GM21381 (cell line): ENCODE measurements at regions not wholly inside any gene's neighbourhood (a gene's known extent, or its start where the extent isn't known, plus 50 kb on each side); places are given as distances from the start of the nearest gene placed in this dataset.
"Not testable (repeated sequence)": the region's sequence is repeated elsewhere in the genome, so short reads cannot be mapped to it uniquely, and the experiment has no call there.

ENCODE experiments used
- ATAC-seq: cut with Tn5 transposase; IDR thresholded peaks from one replicate; pipeline ENCODE4 v1.9.1; 2021; ENCODE audit warnings: mild to moderate bottlenecking, moderate library complexity; ENCODE audit not compliant: unreplicated experiment

- ATAC-seq, result no peak
These were observed 246.6 kb upstream of the CCDC196 start for GRCh38 chr14:66239589-66239988.

- ATAC-seq, result no peak
These were observed 246.1 kb upstream of the CCDC196 start for GRCh38 chr14:66240105-66240504.

GRCh38 chr14:66242001-66242400, 244.2 kb upstream of the CCDC196 start:
- ATAC-seq, result no peak

GRCh38 chr14:66244834-66245233, 241.3 kb upstream of the CCDC196 start:
- ATAC-seq, result no peak

GRCh38 chr14:66247662-66248193, 238.4 kb upstream of the CCDC196 start:
- no peak for ATAC-seq

- no peak for ATAC-seq
These were observed 237.9 kb upstream of the CCDC196 start for GRCh38 chr14:66248256-66248655.

- no peak for ATAC-seq
These were observed 236.6 kb upstream of the CCDC196 start for GRCh38 chr14:66249544-66249943.

- ATAC-seq, result no peak
These were observed 232.1 kb upstream of the CCDC196 start for GRCh38 chr14:66254038-66254437.

- ATAC-seq, result no peak
These were observed 217.3 kb upstream of the CCDC196 start for GRCh38 chr14:66268802-66269334.

- ATAC-seq, result no peak
These were observed 213.9 kb upstream of the CCDC196 start for GRCh38 chr14:66272221-66272620.

GRCh38 chr14:66273261-66273832, 212.8 kb upstream of the CCDC196 start:
- no peak for ATAC-seq

GRCh38 chr14:66278418-66278817, 207.8 kb upstream of the CCDC196 start:
- ATAC-seq, result not testable (repeated sequence)

- no peak for ATAC-seq
These were observed 205.0 kb upstream of the CCDC196 start for GRCh38 chr14:66281036-66281776.

GRCh38 chr14:66284346-66284745, 201.8 kb upstream of the CCDC196 start:
- ATAC-seq, result no peak

- ATAC-seq, result no peak
These were observed 197.7 kb upstream of the CCDC196 start for GRCh38 chr14:66288511-66288910.

GRCh38 chr14:66291756-66292155, 194.4 kb upstream of the CCDC196 start:
- no peak for ATAC-seq

GRCh38 chr14:66293533-66294105, 192.6 kb upstream of the CCDC196 start:
- ATAC-seq, result no peak

- ATAC-seq, result no peak
These were observed 190.8 kb upstream of the CCDC196 start for GRCh38 chr14:66295386-66295785.

GRCh38 chr14:66300886-66301285, 185.3 kb upstream of the CCDC196 start:
- no peak for ATAC-seq

GRCh38 chr14:66306101-66306500, 180.1 kb upstream of the CCDC196 start:
- no peak for ATAC-seq

- ATAC-seq, result no peak
These were observed 175.1 kb upstream of the CCDC196 start for GRCh38 chr14:66311058-66311457.

- no peak for ATAC-seq
These were observed 174.2 kb upstream of the CCDC196 start for GRCh38 chr14:66311990-66312389.
